ENCODE measurements at regions not wholly inside any gene's neighbourhood (a gene's known extent, or its start where the extent isn't known, plus 50 kb on each side); places are given as distances from the start of the nearest gene placed in this dataset.

GRCh38 chr6:73937805-73938204 is 241.8 kb downstream of the CD109 start:
- TF ChIP-seq CTCF (conservative IDR thresholded peaks at IDR 0.05; ENCODE audit: low read depth, low read length): no peak
- no peak for TF ChIP-seq EZH2 (IDR thresholded peaks at IDR 0.05; ENCODE audit: low read length, unreplicated experiment)
